Body of pancreas (tissue), 4 donors: ENCODE measurements at regions not wholly inside any gene's neighbourhood (a gene's known extent, or its start where the extent isn't known, plus 50 kb on each side); places are given as distances from the start of the nearest gene placed in this dataset.

Source experiments
- ATAC-seq: fragments of 150-250 bp; one replicate; pipeline ENCODE4 v1.9.1; 2016
- DNase-seq, 4 donors: peaks; one replicate each; pipeline ENCODE4 v3.0.0-alpha.2; 2019
- H3K27ac ChIP-seq, 4 donors: fragments of 200-600 bp; sonication (generic); 1 replicate in 3 of 4; 2 replicates in 1 of 4; pipeline versions ENCODE4 v1.5.1 to v1.6.1; 2016 to 2019; ENCODE audit warnings: mild to moderate bottlenecking in 1 of 4, mixed read lengths in 1 of 4, moderate library complexity in 1 of 4
- H3K27me3 ChIP-seq, 2 donors: fragments of 200-600 bp; sonication (generic); one replicate each; pipeline ENCODE4 v1.6.0; 2016; ENCODE audit warnings: mild to moderate bottlenecking in 1 of 2
- H3K36me3 ChIP-seq, 2 donors: fragments of 200-600 bp; sonication (generic); replicated peaks in 1 of 2; 2 replicates each; pipeline ENCODE4 v1.5.1; 2016; ENCODE audit warnings: low read depth in 2 of 2; ENCODE audit not compliant: insufficient read depth in 1 of 2
- H3K4me1 ChIP-seq: fragments of 200-600 bp; sonication (generic); one replicate; pipeline ENCODE4 v1.6.0; 2016
- H3K4me3 ChIP-seq, 2 donors: fragments of 200-600 bp; sonication (generic); 1 replicate in 1 of 2; 2 replicates in 1 of 2; pipeline ENCODE4 v1.5.1; 2016 to 2019
- H3K9me3 ChIP-seq, 3 donors: fragments of 200-600 bp; sonication (generic); 1 replicate in 2 of 3; 2 replicates in 1 of 3; pipeline ENCODE4 v1.5.1; 2016
- POLR2A ChIP-seq, 3 donors: fragments of 450-650 bp; IDR thresholded peaks; one replicate each; pipeline ENCODE4 v1.6.1; 2016; ENCODE audit warnings: antibody characterized with exemption in 3 of 3, mild to moderate bottlenecking in 2 of 3
- WGBS, 2 donors: methylation state at CpG; one replicate each; pipeline ENCODE4 v1.1.5; 2017; 5-methylcytosine and 5-hydroxymethylcytosine counted together
- intact Hi-C: fragments of 100-400 bp; cut with DNase I; formaldehyde crosslinking; loops from one replicate; pipeline ENCODE4 v1.15.1; 2023
- TF ChIP-seq, protein P1 (sequence below), 7 experiments: fragments of 450-650 bp in 4 of 7; fragments of 200-600 bp in 3 of 7; sonication (generic) in 3 of 7; IDR thresholded peaks; one replicate each; pipeline ENCODE4 v1.5.1; 2016 to 2019; ENCODE audit warnings: antibody characterized with exemption in 7 of 7

DNA sequence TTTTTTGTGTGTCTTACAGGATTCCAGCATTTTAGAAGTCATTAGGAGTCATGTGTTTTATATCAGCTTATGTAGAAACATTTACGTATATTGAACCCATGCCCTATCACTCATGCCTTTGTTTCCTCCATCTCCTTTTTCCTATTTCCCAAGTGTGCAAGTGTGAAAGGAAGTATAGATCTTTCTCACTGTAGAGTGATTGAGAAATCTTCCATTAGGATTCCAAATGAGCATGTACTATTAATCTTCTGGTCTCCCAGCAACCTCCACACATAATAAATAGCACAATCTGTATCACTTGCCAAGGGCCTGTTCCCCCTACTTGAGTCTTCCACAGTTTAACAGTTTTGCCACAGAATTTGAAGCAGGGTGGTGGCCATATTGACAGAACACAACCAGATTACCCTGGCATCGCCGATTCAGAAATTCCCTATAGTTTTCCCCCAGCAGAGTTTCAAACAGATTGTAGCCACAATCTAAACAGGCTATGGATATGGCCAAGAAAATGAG is 1052.8 kb downstream of the TTLL7 start:
- no peak overlapping the region for H3K27ac ChIP-seq
- no peaks in the 10 kb centered on the region for H3K36me3 ChIP-seq
- no peak for ATAC-seq
- intact Hi-C loops: no loop called here
- TF ChIP-seq POLR2A (IDR thresholded peaks at IDR 0.05): no peak
- TF ChIP-seq, protein P1, sequence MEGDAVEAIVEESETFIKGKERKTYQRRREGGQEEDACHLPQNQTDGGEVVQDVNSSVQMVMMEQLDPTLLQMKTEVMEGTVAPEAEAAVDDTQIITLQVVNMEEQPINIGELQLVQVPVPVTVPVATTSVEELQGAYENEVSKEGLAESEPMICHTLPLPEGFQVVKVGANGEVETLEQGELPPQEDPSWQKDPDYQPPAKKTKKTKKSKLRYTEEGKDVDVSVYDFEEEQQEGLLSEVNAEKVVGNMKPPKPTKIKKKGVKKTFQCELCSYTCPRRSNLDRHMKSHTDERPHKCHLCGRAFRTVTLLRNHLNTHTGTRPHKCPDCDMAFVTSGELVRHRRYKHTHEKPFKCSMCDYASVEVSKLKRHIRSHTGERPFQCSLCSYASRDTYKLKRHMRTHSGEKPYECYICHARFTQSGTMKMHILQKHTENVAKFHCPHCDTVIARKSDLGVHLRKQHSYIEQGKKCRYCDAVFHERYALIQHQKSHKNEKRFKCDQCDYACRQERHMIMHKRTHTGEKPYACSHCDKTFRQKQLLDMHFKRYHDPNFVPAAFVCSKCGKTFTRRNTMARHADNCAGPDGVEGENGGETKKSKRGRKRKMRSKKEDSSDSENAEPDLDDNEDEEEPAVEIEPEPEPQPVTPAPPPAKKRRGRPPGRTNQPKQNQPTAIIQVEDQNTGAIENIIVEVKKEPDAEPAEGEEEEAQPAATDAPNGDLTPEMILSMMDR (IDR thresholded peaks at IDR 0.05): no peak
- WGBS, 2 donors: 89 to 90% methylated on average over 3 of the region's 3 CpGs
- no peaks in the 10 kb centered on the region for H3K9me3 ChIP-seq
- H3K27me3 ChIP-seq: no peaks in the 10 kb centered on the region
- no peak overlapping the region for H3K4me3 ChIP-seq
- no peak for DNase-seq
- no peaks in the 10 kb centered on the region for H3K4me1 ChIP-seq

DNA sequence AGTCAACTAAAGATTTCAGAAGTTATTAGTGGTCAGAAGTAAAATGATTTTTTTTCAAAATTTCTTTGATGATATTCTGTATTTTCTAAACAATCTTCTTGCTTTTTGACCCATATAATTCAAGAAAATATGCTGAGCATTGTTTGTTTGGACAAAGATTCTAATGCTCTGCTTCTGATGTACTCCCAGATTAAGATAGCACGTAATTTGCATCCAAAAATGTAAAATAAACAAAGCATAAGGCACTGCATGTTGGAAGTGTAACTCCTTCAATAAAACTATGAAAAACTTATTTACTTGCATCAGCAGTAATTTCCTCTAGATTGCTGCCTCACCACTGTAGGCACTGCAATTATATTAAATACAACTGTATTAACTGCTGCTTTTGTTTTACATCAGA is 1054.1 kb downstream of the TTLL7 start:
- intact Hi-C loops: no loop called here

DNA sequence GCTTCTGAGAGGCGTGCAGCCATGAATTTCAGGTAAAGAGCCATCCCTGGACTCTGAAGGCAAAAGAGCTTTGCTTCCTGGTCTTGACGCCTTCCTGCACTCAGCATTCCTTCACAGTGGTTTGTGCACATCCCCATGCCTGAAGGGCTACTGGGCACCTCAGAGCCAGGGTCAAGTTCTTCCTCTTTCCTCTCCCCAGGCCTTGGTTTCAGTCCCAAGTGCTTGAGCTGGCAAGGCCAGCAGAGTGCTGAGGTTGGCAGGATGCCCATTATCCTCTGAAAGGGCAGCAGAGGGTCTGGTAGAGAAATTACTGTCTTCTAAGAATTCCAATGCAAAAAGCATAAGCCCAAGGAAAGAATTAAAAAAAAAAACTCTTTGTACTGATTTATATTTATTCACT is 1064.9 kb downstream of the TTLL7 start:
- no peaks in the 10 kb centered on the region for H3K36me3 ChIP-seq

More for the DNA sequence above, 1054.1 kb downstream of the TTLL7 start:
- ATAC-seq (no peak), DNase-seq (no peak)
- no peaks in the 10 kb centered on the region for H3K36me3 ChIP-seq
- TF ChIP-seq, protein P1 (IDR thresholded peaks at IDR 0.05): no peak
- no peak for TF ChIP-seq POLR2A (IDR thresholded peaks at IDR 0.05)
- H3K27ac ChIP-seq: no peak overlapping the region
- 65 to 81% methylated on average over 1 of the region's 1 CpG for WGBS, 2 donors
- H3K27me3 ChIP-seq: no peaks in the 10 kb centered on the region
- H3K4me3 ChIP-seq: no peak overlapping the region
- H3K9me3 ChIP-seq: no peaks in the 10 kb centered on the region
- H3K4me1 ChIP-seq: no peaks in the 10 kb centered on the region

DNA sequence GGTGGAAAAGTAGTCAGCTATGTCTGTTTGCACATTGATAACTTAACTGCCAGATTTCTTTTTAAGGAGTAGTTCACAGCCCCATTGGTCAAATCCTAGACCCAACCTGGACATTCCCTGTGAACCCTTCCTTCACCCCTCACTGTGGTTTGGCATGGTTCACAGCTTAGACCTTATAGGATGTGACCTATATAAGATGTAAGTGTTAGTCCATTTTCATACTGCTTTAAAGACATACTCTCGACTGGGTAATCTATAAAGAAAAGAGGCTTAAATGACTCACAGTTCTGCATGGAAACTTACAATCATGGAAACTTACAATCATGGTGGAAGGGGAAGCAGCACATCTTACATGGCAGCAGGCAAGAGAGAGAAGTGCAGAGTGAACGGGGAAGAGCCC is 1066.2 kb downstream of the TTLL7 start:
- H3K27me3 ChIP-seq: no peaks in the 10 kb centered on the region
- H3K36me3 ChIP-seq: no peaks in the 10 kb centered on the region
- H3K4me1 ChIP-seq: no peaks in the 10 kb centered on the region
- intact Hi-C loops: no loop called here
- H3K9me3 ChIP-seq: no peaks in the 10 kb centered on the region
- no peak overlapping the region for H3K4me3 ChIP-seq
- TF ChIP-seq POLR2A (IDR thresholded peaks at IDR 0.05): no peak
- TF ChIP-seq, protein P1 (IDR thresholded peaks at IDR 0.05): no peak
- ATAC-seq (no peak), DNase-seq (no peak)
- no peak overlapping the region for H3K27ac ChIP-seq
- WGBS, 2 donors: 80 to 90% methylated on average over 2 of the region's 2 CpGs

More for the DNA sequence above, 1064.9 kb downstream of the TTLL7 start:
- TF ChIP-seq, protein P1 (IDR thresholded peaks at IDR 0.05): no peak
- no peak for TF ChIP-seq POLR2A (IDR thresholded peaks at IDR 0.05)
- DNase-seq (peak in 2 of 4 donors; percentile 12 to 16), ATAC-seq (no peak)
- H3K4me3 ChIP-seq: no peak overlapping the region
- H3K9me3 ChIP-seq: no peaks in the 10 kb centered on the region
- no peaks in the 10 kb centered on the region for H3K4me1 ChIP-seq
- intact Hi-C loops: no loop called here
- H3K27me3 ChIP-seq: no peaks in the 10 kb centered on the region
- 95 to 100% methylated on average over 2 of the region's 2 CpGs for WGBS, 2 donors
- no peak overlapping the region for H3K27ac ChIP-seq

DNA sequence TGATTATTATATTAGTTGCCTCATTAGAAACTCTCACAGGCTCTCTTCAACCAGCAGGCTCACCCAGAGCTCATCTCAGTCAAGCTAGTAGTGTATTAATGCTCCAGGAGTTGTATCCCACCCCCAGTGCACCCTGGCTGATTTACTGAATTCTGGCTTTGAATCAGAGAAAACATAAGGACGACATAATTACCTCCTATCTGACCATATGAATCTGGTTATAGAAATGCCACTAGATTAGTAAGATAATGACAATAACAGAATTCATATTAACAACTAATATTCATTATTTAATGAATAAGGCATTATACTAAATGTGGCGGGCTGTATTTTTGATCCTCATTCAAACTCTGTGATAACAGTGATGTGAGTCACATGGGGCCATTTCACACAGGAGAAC is 1066.7 kb downstream of the TTLL7 start:
- Histone ChIP-seq H3K36me3 (no peaks in the 10 kb centered on the region), H3K9me3 (no peaks in the 10 kb centered on the region), H3K27me3 (no peaks in the 10 kb centered on the region), H3K4me3 (no peak overlapping the region), H3K27ac (no peak overlapping the region), H3K4me1 (no peaks in the 10 kb centered on the region)
- DNase-seq (no peak), ATAC-seq (no peak)
- WGBS, 2 donors: 88 to 97% methylated on average over 2 of the region's 2 CpGs
- TF ChIP-seq, protein P1 (IDR thresholded peaks at IDR 0.05): no peak
- TF ChIP-seq POLR2A (IDR thresholded peaks at IDR 0.05): no peak
- intact Hi-C loops: no loop called here
